Fibroblast of skin of left biceps (primary cell): ENCODE measurements at regions not wholly inside any gene's neighbourhood (a gene's known extent, or its start where the extent isn't known, plus 50 kb on each side); places are given as distances from the start of the nearest gene placed in this dataset.

Experiments used
- DNase-seq, 2 experiments: peaks; one replicate each; pipeline ENCODE4 v3.0.0-alpha.2; 2013; ENCODE audit warnings: low read depth in 2 of 2

GRCh38 chr18:74023220-74023619 is 124.4 kb downstream of the FBXO15 start:
- DNase-seq: no peak

GRCh38 chr18:74019864-74020263 is 127.8 kb downstream of the FBXO15 start:
- no peak for DNase-seq

- DNase-seq: peak; percentile 14 to 15
These were observed 133.7 kb downstream of the FBXO15 start for GRCh38 chr18:74013955-74014354.

- no peak for DNase-seq
These were observed 134.5 kb downstream of the FBXO15 start for GRCh38 chr18:74012954-74013630.

GRCh38 chr18:74006143-74006542 is 141.5 kb downstream of the FBXO15 start:
- no peak for DNase-seq

GRCh38 chr18:74005320-74006109 is 142.1 kb downstream of the FBXO15 start:
- no peak for DNase-seq

GRCh38 chr18:73992242-73993022 is 155.2 kb downstream of the FBXO15 start:
- no peak for DNase-seq

GRCh38 chr18:73991570-73991969 is 156.1 kb downstream of the FBXO15 start:
- no peak for DNase-seq

- DNase-seq: no peak
These were observed 157.4 kb downstream of the FBXO15 start for GRCh38 chr18:73990258-73990657.

GRCh38 chr18:73987247-73987980 is 160.2 kb downstream of the FBXO15 start:
- no peak for DNase-seq

GRCh38 chr18:73986711-73987110 is 160.9 kb downstream of the FBXO15 start:
- no peak for DNase-seq

GRCh38 chr18:73985855-73986625 is 161.6 kb downstream of the FBXO15 start:
- no peak for DNase-seq

- no peak for DNase-seq
These were observed 163.7 kb downstream of the FBXO15 start for GRCh38 chr18:73983970-73984369.

GRCh38 chr18:73983496-73983895 is 164.1 kb downstream of the FBXO15 start:
- no peak for DNase-seq

- DNase-seq: no peak
These were observed 165.8 kb downstream of the FBXO15 start for GRCh38 chr18:73981796-73982195.

- no peak for DNase-seq
These were observed 167.2 kb downstream of the FBXO15 start for GRCh38 chr18:73980289-73980979.

GRCh38 chr18:73979742-73980141 is 167.9 kb downstream of the FBXO15 start:
- DNase-seq: peak; percentile 34 to 40

GRCh38 chr18:73976433-73976832 is 171.2 kb downstream of the FBXO15 start:
- no peak for DNase-seq

- DNase-seq: peak in 1 of 2 experiments; percentile 6
These were observed 172.4 kb downstream of the FBXO15 start for GRCh38 chr18:73975266-73975665.

GRCh38 chr18:73973972-73974371 is 173.7 kb downstream of the FBXO15 start:
- DNase-seq: no peak
